Tibial nerve (tissue), 3 donors: ENCODE measurements at regions not wholly inside any gene's neighbourhood (a gene's known extent, or its start where the extent isn't known, plus 50 kb on each side); places are given as distances from the start of the nearest gene placed in this dataset.

Source experiments
- EP300 ChIP-seq, 2 donors: sonication (generic); formaldehyde crosslinking; IDR thresholded peaks; one replicate each; pipeline ENCODE4 v1.6.1; 2017; ENCODE audit warnings: antibody characterized with exemption in 2 of 2, mild to moderate bottlenecking in 1 of 2
- POLR2A ChIP-seq, 2 donors: fragments of 450-650 bp; IDR thresholded peaks; one replicate each; pipeline ENCODE4 v1.6.1; 2017; ENCODE audit warnings: antibody characterized with exemption in 2 of 2, mild to moderate bottlenecking in 2 of 2, moderate library complexity in 2 of 2

DNA sequence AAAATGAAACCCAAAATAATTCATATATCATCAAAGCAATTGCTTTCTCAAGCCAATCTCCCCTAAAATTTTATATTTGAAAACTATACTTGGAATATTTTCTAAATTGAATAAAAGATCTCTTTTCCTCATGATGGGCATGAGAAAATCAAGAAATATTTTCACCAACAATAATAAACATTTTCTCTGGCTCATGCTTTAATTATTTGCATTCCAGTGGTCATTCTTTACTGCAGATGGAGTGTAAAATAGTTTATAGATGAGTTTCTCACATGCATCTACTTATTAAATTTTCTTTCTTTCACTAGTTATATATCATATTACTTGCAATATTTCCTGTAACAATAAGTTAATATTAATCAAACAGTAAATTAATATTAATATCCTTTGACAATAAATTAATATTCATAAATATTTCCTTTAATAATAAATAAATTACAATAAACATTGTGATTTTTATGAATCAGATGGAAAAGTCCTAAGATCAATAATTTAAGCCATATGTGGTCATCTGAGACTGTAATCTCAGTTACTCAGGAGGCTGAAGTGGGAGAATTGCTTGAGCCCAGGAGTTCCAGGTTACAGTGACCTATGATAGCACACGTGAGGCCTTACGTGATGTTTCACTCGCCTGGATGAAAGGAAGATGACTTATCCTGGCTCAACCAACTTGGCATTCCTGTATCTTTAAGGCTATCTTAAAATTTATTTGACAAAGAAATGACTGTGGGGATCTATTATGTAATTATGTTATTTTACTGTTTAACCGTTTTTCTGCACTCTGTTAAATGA, 958.8 kb downstream of the ZPLD1 start:
- TF ChIP-seq POLR2A (IDR thresholded peaks at IDR 0.05) (no peak), EP300 (IDR thresholded peaks at IDR 0.05) (no peak)
